ENCODE measurements at regions not wholly inside any gene's neighbourhood (a gene's known extent, or its start where the extent isn't known, plus 50 kb on each side); places are given as distances from the start of the nearest gene placed in this dataset.

DNA sequence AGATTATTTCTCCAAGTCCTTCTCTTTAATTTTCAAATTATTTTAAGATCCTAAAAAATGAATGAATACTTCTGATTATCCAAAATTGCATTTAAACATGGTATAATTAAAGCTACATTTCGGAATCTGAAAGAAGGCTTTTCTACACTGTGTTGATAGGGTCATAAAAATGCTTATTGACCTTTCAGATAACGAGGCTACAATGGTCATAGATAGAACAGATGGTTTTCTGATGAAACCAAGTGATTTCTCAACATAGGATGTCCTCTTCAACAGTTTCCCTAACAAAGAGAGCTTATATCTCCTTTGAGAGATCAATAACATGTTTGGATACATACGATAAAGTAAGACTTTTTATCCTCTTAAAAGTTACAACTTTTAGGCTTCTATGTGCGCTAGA, 201.1 kb downstream of the PTH2R start:
- TF ChIP-seq SP1 (IDR thresholded peaks at IDR 0.05) (no peak), ELF4 (IDR thresholded peaks at IDR 0.05) (no peak), BHLHE40 (IDR thresholded peaks at IDR 0.05; ENCODE audit: borderline replicate concordance) (no peak), SUZ12 (IDR thresholded peaks at IDR 0.05) (no peak), FOXM1 (IDR thresholded peaks at IDR 0.05; ENCODE audit: borderline replicate concordance) (no peak), NFRKB (IDR thresholded peaks at IDR 0.05) (no peak), ARNT (IDR thresholded peaks at IDR 0.05) (no peak), FOXK2 (IDR thresholded peaks at IDR 0.05) (no peak)
